ENCODE measurements at regions not wholly inside any gene's neighbourhood (a gene's known extent, or its start where the extent isn't known, plus 50 kb on each side); places are given as distances from the start of the nearest gene placed in this dataset.

- intact Hi-C loops (cut with DNase I; ENCODE audit: low total_unique reads) = no loop called here
- Histone ChIP-seq H3K27ac (no peak overlapping the region), H3K27me3 (no peaks in the 10 kb centered on the region), H3K4me3 (no peak overlapping the region), H3K4me1 (no peaks in the 10 kb centered on the region), H3K36me3 (no peaks in the 10 kb centered on the region), H3K9me3 (no peaks in the 10 kb centered on the region)
- in situ Hi-C loops (cut with MboI; ENCODE audit: low sequenced_read_pairs in 4 of 4) = no loop called here
- no peak for TF ChIP-seq POLR2A (IDR thresholded peaks at IDR 0.05)
- no peak for TF ChIP-seq CTCF (IDR thresholded peaks at IDR 0.05 in 4 of 5, conservative IDR thresholded peaks at IDR 0.05 in 1 of 5)
- DNase-seq (no peak), ATAC-seq (no peak)
Observed at GRCh38 chr5:110957934-110958333, 113.6 kb upstream of the TSLP start.

DNA sequence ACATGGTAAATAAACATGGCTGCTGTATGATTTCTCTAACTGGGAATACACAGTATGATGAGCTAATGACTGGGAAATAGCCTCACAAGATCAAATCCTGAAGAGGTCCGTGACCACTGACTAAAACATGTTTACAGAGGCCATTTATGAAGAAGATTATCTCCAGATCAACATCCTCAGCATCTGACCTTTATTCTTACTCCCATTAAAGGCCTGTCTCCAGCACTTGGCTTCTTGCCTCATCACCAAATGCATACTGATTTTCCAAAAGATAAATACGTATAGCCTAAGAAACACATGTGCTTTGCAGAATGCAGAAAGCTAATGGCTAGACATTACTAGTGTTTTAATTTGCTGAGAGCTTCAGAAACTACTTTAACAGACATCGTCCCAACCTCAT lies 108.0 kb upstream of the TSLP start:
- H3K36me3 ChIP-seq = no peaks in the 10 kb centered on the region
- H3K27me3 ChIP-seq = no peaks in the 10 kb centered on the region
- no peak overlapping the region for H3K27ac ChIP-seq
- H3K4me1 ChIP-seq = no peaks in the 10 kb centered on the region
- intact Hi-C loops (cut with DNase I; ENCODE audit: low total_unique reads) = no loop called here
- in situ Hi-C loops (cut with MboI; ENCODE audit: low sequenced_read_pairs in 4 of 4) = no loop called here
- TF ChIP-seq CTCF (IDR thresholded peaks at IDR 0.05 in 4 of 5, conservative IDR thresholded peaks at IDR 0.05 in 1 of 5) = no peak
- no peak for TF ChIP-seq POLR2A (IDR thresholded peaks at IDR 0.05)
- no peaks in the 10 kb centered on the region for H3K9me3 ChIP-seq
- H3K4me3 ChIP-seq = no peak overlapping the region
- ATAC-seq (no peak), DNase-seq (no peak)

DNA sequence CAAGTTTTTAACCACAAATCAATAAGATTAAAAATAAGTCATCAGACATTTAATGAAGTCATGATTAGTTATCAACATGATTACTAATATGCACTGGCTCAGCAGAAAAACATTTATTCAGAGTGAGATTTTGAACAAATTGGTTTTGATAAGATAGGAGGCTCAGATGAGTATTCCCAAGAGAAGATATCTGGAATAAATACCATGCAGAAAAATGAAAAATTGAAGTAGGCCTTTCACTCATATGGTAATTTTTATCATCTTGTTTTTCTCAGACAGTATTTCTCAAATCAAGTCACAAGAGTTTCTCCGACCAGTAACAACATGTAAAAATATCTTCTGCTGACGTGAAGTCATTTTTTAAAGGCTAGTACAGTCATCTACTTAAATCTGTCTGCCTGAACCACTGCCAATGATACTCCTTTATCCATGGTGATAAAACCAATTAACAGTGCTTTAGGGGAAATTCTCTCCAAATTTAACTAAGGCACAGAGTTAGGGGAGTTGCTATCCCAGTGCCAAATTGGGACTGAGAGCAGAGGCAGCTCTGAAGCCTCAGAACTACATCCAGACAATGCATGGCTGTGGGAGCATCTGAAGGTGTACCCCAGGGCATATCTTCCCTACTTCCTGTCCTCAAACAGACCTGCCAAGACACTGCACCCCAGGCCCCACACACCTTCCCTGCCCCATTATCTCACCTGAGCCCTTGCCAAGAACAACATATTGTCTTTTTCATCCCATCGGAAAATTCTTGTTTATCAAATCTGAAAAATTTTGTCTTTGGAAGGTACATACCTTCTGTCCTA lies 105.5 kb upstream of the TSLP start:
- TF ChIP-seq CTCF (IDR thresholded peaks at IDR 0.05 in 4 of 5, conservative IDR thresholded peaks at IDR 0.05 in 1 of 5) = no peak
- TF ChIP-seq POLR2A (IDR thresholded peaks at IDR 0.05) = no peak
- Histone ChIP-seq H3K27me3 (no peaks in the 10 kb centered on the region), H3K4me1 (no peaks in the 10 kb centered on the region), H3K36me3 (no peaks in the 10 kb centered on the region), H3K27ac (no peak overlapping the region), H3K9me3 (no peaks in the 10 kb centered on the region), H3K4me3 (no peak overlapping the region)
- ATAC-seq = no peak
- in situ Hi-C loops (cut with MboI; ENCODE audit: low sequenced_read_pairs in 4 of 4) = no loop called here
- intact Hi-C loops (cut with DNase I; ENCODE audit: low total_unique reads) = no loop called here
- no peak for DNase-seq

- in situ Hi-C loops (cut with MboI; ENCODE audit: low sequenced_read_pairs in 4 of 4) = no loop called here
Observed at GRCh38 chr5:110968246-110969005, 103.1 kb upstream of the TSLP start.

More at GRCh38 chr5:110968246-110969005, 103.1 kb upstream of the TSLP start:
- intact Hi-C loops (cut with DNase I; ENCODE audit: low total_unique reads) = no loop called here
- Histone ChIP-seq H3K9me3 (no peaks in the 10 kb centered on the region), H3K4me1 (no peaks in the 10 kb centered on the region), H3K4me3 (no peak overlapping the region), H3K27me3 (no peaks in the 10 kb centered on the region), H3K27ac (no peak overlapping the region), H3K36me3 (no peaks in the 10 kb centered on the region)
- DNase-seq (no peak), ATAC-seq (no peak)
- TF ChIP-seq POLR2A (IDR thresholded peaks at IDR 0.05) (no peak), CTCF (IDR thresholded peaks at IDR 0.05 in 4 of 5, conservative IDR thresholded peaks at IDR 0.05 in 1 of 5) (no peak)

Data from gastrocnemius medialis (tissue), 4 donors.